MCF 10A (cell line): ENCODE measurements at regions not wholly inside any gene's neighbourhood (a gene's known extent, or its start where the extent isn't known, plus 50 kb on each side); places are given as distances from the start of the nearest gene placed in this dataset.

Experiments used
- BruUV-seq: library from RNA; stranded (reverse); fragments of 400-500 nt; replicated peaks from 2 replicates; lab custom pipeline; 2021; lab: Mats Ljungman, UMichigan
- CTCF ChIA-PET: fragments of 300-600 bp; sonication (Branson Sonifier 250); formaldehyde crosslinking; extraction: SDS; loops from one replicate; lab custom pipeline; 2021; ENCODE audit warnings: antibody characterized with exemption, inconsistent platforms; lab: Yijun Ruan, JAX
- POLR2A ChIA-PET: fragments of 300-600, 350-650 bp; sonication (Branson Sonifier 250); formaldehyde crosslinking; extraction: SDS; loops from one replicate; lab custom pipeline; 2020; ENCODE audit warnings: antibody characterized with exemption, inconsistent platforms; lab: Yijun Ruan, JAX
- DNase-seq: peaks from one replicate; pipeline ENCODE4 v3.0.0-alpha.2; 2018; ENCODE audit not compliant: unreplicated experiment
- H3K27ac Mint-ChIP-seq: one replicate; pipeline ENCODE4 v1.8.0; 2022; ENCODE audit warnings: mild to moderate bottlenecking, low read depth, mixed read lengths; ENCODE audit not compliant: unreplicated experiment
- H3K27me3 Mint-ChIP-seq: one replicate; pipeline ENCODE4 v1.8.0; 2022; ENCODE audit warnings: mixed read lengths; ENCODE audit not compliant: insufficient read depth, unreplicated experiment
- H3K36me3 Mint-ChIP-seq: one replicate; pipeline ENCODE4 v1.8.0; 2022; ENCODE audit warnings: mild to moderate bottlenecking, moderate library complexity, mixed read lengths; ENCODE audit not compliant: insufficient read depth, unreplicated experiment
- H3K4me1 Mint-ChIP-seq: one replicate; pipeline ENCODE4 v1.8.0; 2022; ENCODE audit warnings: mixed read lengths; ENCODE audit not compliant: insufficient read depth, unreplicated experiment
- H3K4me3 Mint-ChIP-seq: one replicate; pipeline ENCODE4 v1.8.0; 2022; ENCODE audit warnings: mild to moderate bottlenecking, moderate library complexity, mixed read lengths; ENCODE audit not compliant: unreplicated experiment
- H3K9me3 Mint-ChIP-seq: one replicate; pipeline ENCODE4 v1.8.0; 2022; ENCODE audit warnings: mixed read lengths; ENCODE audit not compliant: unreplicated experiment
- intact Hi-C: fragments of 100-400 bp; cut with micrococcal nuclease; formaldehyde crosslinking; loops from 2 replicates; pipeline ENCODE4 v1.14.1; 2022
- TF ChIP-seq, protein P1 (sequence below): fragments of 200-600 bp; IDR thresholded peaks from one replicate; pipeline ENCODE4 v1.8.0; 2022; ENCODE audit warnings: antibody characterized with exemption, mild to moderate bottlenecking; ENCODE audit not compliant: unreplicated experiment

GRCh38 chr12:24039113-24039525, 89.6 kb upstream of the SOX5 start:
- no TSS peak for BruUV-seq
- H3K4me3 Mint-ChIP-seq: no peak overlapping the region
- H3K36me3 Mint-ChIP-seq: no peaks in the 10 kb centered on the region
- H3K27ac Mint-ChIP-seq: peak overlapping the region; percentile 57
- TF ChIP-seq, protein P1, sequence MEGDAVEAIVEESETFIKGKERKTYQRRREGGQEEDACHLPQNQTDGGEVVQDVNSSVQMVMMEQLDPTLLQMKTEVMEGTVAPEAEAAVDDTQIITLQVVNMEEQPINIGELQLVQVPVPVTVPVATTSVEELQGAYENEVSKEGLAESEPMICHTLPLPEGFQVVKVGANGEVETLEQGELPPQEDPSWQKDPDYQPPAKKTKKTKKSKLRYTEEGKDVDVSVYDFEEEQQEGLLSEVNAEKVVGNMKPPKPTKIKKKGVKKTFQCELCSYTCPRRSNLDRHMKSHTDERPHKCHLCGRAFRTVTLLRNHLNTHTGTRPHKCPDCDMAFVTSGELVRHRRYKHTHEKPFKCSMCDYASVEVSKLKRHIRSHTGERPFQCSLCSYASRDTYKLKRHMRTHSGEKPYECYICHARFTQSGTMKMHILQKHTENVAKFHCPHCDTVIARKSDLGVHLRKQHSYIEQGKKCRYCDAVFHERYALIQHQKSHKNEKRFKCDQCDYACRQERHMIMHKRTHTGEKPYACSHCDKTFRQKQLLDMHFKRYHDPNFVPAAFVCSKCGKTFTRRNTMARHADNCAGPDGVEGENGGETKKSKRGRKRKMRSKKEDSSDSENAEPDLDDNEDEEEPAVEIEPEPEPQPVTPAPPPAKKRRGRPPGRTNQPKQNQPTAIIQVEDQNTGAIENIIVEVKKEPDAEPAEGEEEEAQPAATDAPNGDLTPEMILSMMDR: no peak
- POLR2A ChIA-PET: no interaction called here
- no peaks in the 10 kb centered on the region for H3K9me3 Mint-ChIP-seq
- CTCF ChIA-PET: no interaction called here
- H3K27me3 Mint-ChIP-seq: no peaks in the 10 kb centered on the region
- DNase-seq: peak; percentile 96
- peaks cover 27% of the 10 kb centered on the region for H3K4me1 Mint-ChIP-seq
- intact Hi-C loops: no loop called here

DNA sequence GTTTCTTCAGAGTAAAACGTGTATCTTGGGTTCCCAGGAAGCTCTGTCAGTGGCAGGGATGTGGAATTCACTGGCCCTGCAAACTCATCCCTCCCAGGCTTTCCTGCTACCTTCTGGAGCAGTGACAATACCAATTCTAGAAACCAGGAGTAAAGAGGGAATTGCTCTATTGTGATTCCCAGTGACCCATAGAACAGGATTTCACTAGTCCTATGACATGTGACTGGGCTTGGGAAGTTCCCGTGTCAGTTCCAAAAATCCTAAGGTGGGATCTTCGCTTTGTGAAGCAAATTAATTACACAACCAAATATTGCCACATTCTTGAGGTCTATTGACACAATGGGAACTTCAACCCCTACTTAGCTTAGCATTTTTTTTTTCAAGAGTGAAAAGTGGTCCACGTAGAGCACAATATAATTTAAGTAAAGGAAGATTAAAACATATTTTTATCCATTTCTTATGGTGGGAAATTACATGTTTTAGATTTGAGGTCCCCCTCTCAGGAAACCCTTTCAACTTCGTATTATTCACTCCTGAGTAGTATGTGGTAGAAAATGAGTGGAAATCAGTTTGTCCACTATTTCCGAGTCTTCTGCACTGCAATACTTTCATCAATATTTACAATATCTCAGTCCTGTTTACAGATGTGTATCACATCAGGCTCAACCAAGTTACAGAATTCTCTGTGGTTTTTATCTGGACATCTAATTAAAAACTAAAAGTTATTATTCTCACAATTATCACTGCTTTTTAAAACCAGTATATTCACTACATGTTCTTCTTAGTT, 88.9 kb upstream of the SOX5 start:
- H3K36me3 Mint-ChIP-seq: no peaks in the 10 kb centered on the region
- POLR2A ChIA-PET: interaction anchor here (0.8 kb wide), 1 partner anchor 9 kb away, joined by 3 read pairs; no protein-coding TSS in a partner anchor
- intact Hi-C loops: no loop called here
- H3K27me3 Mint-ChIP-seq: no peaks in the 10 kb centered on the region
- DNase-seq: peak; percentile 93
- peaks cover 30% of the 10 kb centered on the region for H3K4me1 Mint-ChIP-seq
- BruUV-seq: no TSS peak
- TF ChIP-seq, protein P1: no peak
- no peak overlapping the region for H3K4me3 Mint-ChIP-seq
- peak overlapping the region; percentile 57 for H3K27ac Mint-ChIP-seq
- CTCF ChIA-PET: no interaction called here
- no peaks in the 10 kb centered on the region for H3K9me3 Mint-ChIP-seq

- BruUV-seq: no TSS peak
- no peak overlapping the region for H3K4me3 Mint-ChIP-seq
- H3K9me3 Mint-ChIP-seq: no peaks in the 10 kb centered on the region
- no peak for DNase-seq
- ChIA-PET POLR2A (interaction anchor here (0.8 kb wide), 2 partner anchors 42 to 160 kb away, joined by 3 to 5 read pairs; no protein-coding TSS in a partner anchor), CTCF (interaction anchor here (0.6 kb wide), 1 partner anchor 170 kb away, joined by 3 read pairs; no protein-coding TSS in a partner anchor)
- no peaks in the 10 kb centered on the region for H3K27me3 Mint-ChIP-seq
- H3K4me1 Mint-ChIP-seq: peaks cover 24% of the 10 kb centered on the region
- TF ChIP-seq, protein P1: no peak
- H3K27ac Mint-ChIP-seq: no peak overlapping the region
- H3K36me3 Mint-ChIP-seq: no peaks in the 10 kb centered on the region
- intact Hi-C loops: no loop called here
These were observed 87.2 kb upstream of the SOX5 start for GRCh38 chr12:24036438-24037216.

GRCh38 chr12:24034894-24035293, 85.4 kb upstream of the SOX5 start:
- ChIA-PET CTCF (interaction anchor here (0.8 kb wide), 1 partner anchor 12 kb away, joined by 3 read pairs; no protein-coding TSS in a partner anchor), POLR2A (interaction anchor here (0.8 kb wide), 1 partner anchor 11 kb away, joined by 3 read pairs; no protein-coding TSS in a partner anchor)
- intact Hi-C loops: no loop called here
- no peak for DNase-seq
- H3K36me3 Mint-ChIP-seq: no peaks in the 10 kb centered on the region
- BruUV-seq: no TSS peak
- H3K4me3 Mint-ChIP-seq: no peak overlapping the region
- TF ChIP-seq, protein P1: no peak
- no peak overlapping the region for H3K27ac Mint-ChIP-seq
- H3K27me3 Mint-ChIP-seq: no peaks in the 10 kb centered on the region
- H3K4me1 Mint-ChIP-seq: peaks cover 24% of the 10 kb centered on the region
- H3K9me3 Mint-ChIP-seq: no peaks in the 10 kb centered on the region
